Right forelimb (tissue), 1 donor: ENCODE measurements at regions not wholly inside any gene's neighbourhood (a gene's known extent, or its start where the extent isn't known, plus 50 kb on each side); places are given as distances from the start of the nearest gene placed in this dataset.

Experiments
- DNase-seq: peaks from one replicate; pipeline ENCODE4 v3.0.0-alpha.2; 2018

DNA sequence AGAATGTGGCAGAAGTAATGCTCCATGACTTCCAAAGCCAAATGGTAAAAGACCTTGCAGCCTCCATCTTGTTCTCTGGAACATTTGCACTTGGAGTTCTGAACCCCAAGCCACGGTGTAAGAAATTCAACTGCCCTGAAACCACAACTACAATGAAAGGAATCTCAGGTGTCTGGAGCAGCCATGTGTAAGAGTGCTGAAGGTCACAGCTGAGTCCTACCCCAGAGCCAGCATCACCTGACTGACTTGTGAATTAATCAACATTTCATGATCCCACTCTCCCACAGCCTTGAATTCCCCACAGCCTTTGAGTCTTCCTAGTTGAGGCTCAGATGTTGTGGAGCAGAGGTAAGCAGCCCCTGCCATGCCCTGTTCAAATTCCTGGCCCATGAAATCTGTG, 192.8 kb upstream of the CAMK1G start:
- DNase-seq, result no peak

DNA sequence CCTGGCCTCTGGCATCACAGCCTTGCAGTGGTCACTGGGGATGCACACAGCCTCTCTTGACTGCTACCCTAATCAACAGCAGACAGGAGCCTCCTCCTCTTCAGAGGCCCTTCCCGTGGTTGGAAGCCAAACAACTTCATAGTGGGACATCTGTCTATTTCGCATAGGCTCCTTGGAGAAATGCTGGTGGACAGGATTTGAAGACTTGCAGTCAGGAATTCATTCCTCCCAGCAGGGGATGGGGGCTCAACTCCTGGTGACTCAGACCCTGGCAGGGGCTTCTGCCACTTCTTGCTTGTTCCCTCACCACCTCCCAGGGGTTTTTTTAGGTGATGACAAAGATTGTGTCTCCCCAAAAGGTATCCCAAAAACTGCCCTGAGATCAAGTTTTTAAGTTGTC, 191.7 kb upstream of the CAMK1G start:
- no peak for DNase-seq

DNA sequence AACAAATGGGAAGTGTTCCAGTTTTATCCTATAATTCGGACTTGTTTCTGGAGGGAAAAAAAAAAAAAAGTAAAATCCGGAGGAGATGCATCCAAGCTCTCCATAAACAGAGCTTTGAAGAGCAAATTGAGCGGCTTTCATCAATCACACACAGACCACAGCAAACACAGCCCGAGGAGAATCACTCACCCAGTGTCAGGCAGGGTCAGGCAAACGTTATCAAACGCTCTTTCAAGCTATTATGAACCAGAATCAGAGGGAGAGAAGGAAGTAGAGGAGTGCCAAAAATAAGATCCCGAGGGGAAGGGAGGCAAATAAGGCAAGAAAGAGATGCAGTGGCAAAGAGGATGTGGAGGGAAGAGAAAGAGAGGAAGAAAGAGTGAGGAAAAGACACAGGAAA, 188.3 kb upstream of the CAMK1G start:
- no peak for DNase-seq

DNA sequence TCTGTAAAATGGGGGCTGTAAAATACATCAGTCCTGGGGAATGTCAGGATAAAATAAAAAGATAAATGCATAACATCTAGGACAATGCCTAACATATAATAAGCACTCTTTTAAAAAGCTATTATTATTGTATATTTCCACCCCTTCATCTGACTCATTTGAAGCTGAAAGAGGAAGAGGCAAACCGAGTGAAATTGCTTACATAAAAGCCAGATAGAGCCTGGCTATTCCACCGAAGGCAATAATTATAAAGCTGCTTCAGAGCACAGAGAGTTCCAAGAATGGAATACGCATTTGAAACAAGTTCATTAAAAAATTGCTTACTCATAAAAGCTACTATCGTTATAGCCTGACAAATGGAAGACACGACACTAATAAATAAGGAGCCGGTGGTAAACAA, 186.1 kb upstream of the CAMK1G start:
- no peak for DNase-seq

DNA sequence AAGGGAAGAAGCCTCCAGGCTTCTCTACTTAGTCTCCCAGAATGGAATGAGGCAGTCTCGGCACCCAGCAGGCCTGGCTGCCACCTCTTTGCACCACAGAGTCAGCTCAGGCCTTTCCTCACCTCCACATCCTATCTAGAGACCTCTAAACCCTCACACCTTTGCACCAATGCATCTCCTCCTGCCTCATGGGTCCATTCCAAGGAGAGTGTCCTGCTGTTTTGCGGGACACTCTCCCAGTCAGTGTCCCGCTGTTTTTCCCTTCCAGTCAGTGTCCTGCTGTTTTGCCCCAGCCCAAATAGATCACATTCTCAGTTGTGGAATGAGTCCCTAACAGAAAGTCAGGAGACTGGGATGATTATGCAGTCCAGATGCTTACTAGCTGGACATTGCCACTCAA, 185.6 kb upstream of the CAMK1G start:
- no peak for DNase-seq

DNA sequence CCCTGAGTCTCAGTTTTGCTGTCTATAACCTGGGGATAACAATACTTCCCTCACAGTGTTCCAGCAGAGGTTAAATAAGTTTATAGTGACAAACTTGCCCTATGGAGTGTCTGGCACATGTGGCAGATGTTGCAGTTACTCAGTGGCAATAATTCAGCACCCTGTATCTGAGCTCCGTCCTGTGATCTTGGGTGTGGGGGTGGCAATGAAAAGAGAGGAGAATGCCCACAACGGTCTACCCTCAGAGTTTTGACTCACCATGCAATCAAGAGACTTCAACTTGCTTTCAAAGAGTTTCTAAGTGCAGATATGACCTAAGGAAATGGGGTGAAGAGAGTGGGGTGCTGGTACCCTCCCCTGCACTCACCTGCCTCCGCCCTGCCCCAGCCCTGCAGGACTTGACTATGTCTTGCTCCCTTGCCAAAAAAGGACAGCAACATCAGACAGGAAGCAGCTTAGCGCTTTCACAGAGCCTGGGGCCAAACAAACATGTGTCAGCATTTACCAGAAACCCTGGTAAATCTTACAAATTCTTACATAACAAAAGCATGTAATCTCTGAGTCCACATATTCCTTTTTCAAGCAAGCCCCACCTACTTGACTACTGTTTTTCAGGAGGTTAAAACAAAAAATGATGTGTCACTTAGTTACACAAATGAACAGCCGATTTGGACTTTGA, 185.1 kb upstream of the CAMK1G start:
- DNase-seq, result no peak

DNA sequence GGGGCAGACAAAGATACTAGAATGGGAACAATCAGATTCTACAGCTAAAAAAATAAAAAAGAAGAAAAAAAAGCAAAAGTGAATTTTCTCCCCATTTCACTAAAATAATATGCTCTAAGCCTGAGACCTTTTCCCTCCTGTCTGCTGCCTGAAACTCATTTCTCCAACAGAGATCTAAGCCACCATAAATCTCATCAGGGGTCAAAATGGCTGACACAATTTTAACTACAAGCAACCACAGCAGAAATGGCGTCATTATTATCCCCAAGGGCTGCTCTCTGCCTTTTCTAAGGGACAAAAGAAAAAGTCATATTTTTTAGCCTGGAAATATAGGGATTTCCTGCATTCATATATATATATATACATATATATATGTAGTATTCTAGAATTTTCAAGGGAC, 183.7 kb upstream of the CAMK1G start:
- no peak for DNase-seq

DNA sequence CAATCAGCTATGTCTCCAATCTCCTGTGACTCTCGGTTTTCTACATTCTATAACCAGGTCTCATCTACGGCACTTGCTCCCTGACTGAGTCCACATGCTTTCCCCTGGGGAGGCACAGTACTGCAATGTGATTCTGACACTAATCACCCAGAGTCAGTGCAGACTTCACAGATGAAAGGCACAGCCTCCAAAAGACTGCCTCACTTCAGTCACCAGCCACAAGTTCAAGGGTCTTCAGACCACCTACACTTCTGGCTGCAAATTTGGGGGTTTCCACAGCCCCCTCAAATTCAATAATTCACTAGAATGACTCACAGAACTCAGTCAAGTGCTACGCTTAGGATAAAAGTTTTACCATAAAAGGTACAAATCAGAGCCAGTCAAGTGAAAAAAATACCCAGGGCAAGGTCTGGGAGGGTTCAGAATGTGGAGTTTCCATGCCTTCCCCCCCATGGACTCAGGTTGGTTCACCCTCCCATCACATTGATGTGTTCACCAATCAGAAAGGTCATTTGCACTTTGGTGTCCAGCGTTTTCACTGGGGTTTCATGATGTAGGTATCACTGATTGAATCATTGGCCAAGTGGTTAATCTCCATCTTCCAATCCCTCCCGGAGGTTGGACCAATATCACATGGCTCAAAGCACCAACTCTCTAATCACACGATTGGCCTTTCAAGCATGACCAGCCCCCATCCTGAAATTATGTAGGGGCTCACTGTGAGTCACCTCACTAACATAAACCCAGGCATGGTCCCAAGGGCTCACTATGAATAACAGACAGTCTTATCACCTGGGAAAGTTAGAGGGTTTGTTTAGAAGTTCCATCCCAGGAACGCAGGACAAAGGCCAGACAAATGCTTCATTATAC, 182.9 kb upstream of the CAMK1G start:
- no peak for DNase-seq

DNA sequence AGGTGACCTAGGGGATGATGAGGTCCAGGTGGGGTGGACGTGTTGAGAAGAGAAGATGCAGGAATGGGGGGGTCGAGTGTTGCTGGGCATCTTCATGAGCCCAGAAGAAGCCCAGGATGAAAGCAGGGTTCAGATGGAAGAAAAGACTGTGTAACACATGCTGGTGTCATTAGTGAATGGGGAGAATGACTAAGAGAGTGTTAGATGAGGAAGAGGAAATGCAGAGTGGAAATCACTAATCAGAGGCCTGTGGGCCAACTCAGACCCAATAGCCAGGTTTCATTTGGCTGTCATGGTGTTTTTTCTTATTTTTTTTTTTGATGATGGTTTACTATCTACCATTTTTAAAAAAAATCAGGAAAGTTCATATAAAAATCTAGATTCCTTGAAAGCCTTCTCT, 180.8 kb upstream of the CAMK1G start:
- no peak for DNase-seq

DNA sequence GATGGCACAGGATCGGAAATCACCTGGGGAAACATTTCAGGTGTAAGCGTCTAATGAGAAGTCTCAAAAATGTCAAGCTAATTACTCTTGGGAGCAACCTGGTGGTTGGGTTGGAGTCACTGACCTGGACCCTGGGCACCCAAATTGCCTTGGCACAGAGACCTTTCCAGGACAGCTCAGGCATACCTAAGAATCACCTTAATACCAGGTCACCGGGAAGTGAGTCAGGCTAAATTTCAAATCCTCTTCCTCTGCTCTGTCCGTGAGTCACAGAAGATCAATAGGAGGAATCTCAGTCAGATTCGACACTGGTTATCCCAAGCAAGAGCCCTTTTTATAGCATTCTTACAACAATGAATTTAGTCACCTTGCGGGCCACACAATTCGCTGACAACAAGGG, 179.6 kb upstream of the CAMK1G start:
- DNase-seq, result no peak

DNA sequence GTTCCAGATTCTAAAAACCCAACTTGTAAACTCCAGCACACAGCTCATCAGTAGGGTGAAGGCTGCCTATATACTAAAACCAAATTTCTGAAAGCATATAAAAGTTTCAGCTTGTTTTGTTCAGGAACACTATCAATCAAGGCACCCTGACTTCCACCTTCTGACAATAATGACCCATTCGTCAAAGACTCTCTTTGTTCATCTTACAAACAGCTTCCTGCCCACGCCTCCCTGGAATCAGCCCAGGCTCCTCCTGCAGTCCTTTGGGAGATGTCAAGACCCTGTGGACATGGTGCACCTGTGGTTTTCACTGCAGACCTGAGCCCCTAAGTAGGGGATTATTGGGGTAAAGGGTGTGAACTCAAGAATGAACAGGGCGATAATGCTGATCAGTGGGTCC, 178.9 kb upstream of the CAMK1G start:
- DNase-seq, result no peak

DNA sequence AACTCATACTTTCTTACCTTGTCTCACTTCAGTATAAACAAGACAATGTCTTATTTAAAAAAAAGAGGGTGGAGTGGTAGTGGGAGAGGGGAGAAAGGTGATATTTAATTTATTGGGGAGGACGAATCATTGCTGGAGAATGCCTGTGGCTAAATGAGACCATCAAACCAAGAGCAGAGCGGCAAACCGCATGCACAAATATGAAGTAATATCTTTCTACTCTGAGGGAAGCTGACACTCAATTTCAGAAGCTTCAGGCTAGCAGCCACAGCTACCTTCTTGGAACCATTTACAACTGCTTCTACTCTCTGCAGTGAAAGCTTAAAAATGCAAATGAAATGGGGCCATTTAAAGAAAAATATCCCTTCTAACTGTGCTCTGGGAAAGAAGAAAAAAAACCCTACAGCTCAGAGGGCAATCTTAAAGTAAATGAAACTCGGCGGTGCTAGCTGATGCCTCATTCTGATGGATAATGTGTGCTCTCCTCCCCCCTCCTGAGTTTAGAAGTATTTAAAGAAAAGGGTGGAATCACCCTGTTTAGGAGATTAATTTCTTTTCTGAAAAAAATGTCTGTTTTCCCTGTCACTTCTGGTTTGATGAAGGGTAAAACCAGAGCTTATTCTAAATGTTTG, 178.2 kb upstream of the CAMK1G start:
- DNase-seq, result no peak

DNA sequence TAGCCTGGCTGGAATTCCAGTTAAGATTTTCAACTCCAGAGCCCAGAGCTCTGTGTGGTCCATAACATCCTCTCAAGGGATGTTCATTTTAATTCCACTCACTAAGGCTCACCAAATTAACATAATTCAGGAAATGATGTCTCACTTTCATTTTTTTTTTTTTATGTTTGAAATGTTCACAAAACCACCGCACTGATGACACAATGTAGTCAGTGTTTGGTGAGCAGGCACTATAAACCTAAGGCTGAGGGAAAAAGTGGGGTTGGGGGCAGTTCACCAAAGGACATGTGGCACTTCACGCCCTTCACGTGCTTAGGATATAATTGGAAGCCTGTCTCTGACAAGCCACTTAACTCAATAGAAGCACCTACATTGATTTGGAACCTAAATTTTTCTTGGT, 177.3 kb upstream of the CAMK1G start:
- no peak for DNase-seq

DNA sequence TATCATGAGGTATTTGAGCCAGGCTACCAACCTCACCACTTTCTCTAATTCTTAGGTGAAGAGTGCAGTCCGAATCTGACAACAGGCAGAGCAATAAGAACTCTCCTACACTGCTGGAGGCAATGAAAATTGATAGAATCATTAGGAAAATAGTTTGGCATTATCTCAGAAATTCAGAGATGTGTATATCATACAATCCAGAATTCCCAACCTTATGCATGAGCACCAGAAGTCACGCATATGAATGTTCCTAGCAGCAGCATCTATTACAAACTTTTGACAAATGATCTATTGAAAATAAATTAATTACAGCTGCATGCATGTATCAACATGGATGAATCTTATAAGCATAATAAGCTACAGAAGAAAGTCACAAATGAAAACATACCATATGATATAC, 176.9 kb upstream of the CAMK1G start:
- no peak for DNase-seq

DNA sequence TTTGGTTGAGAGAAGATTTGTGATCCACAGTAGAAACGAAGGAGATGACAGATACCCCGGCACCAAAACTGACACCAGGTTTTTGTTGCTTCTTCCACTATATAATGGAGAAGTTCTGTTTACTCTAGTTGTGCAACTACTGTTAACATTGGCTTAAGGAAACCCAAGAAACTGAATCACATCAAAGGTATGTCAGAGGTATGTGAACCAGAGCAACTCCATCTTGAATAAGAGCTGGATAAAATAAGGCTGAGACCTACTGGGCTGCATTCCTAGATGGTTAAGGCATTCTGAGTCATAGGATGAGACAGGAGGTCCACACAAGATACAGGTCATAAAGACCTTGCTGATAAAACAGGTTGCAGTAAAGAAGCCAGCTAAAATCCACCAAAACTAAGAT, 173.7 kb upstream of the CAMK1G start:
- no peak for DNase-seq

DNA sequence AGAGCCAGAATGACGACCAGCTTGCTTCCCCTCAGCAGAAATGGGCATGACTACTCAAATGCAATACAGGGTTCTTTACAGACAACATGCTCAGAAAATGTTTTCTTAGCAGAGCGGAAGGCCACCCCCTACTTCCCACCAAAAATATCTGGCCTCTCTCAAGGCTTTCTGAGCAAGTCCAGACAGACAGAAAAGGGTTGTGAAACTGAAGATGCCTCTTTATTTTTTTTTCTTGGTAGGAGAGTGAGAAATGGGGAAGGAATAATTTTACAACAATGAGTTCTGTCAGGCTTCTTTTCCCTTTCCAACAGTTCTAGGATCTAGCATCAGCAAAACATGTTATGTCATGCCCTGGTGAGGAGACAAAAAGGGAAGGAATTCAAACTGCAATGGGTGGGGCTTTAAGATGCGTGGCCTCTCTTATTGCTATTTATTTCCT, 172.0 kb upstream of the CAMK1G start:
- no peak for DNase-seq

DNA sequence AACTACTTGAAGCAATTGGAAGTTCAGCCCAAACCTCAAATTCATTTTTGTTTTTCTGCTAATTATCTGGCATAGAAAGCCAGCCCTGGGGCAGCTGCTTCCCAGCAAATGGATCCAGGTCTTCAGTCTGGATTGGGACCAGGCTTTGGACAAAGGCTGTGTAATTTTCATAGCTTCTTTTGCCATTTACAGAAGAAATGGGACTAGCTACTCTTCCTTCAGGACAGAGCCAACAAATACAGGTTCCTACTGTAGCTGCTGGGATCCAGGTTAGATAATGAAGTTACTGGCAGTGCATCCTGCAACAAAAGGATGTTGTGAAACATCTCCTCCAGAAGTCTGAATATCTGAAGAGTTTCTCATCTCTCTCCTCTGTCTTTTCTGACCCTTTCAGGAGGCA, 171.5 kb upstream of the CAMK1G start:
- no peak for DNase-seq

DNA sequence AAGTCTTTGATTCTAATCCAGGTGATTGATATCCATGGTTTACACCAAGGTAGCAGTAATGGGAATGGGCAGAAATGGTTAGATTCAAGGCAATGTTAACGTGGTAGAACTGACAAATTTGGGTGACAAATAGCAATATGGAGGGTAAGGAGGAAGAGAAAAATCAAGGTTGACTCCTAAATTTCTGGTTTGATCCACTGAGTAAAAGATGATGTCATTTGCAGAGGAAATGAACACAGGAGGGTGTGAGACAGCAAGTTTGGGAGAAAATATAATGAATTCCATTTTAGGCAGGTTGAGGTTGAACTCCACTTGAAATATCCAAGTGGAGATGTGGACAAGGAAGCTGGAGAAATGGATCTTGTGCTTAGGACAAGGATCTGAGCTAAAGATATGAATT, 170.9 kb upstream of the CAMK1G start:
- no peak for DNase-seq

DNA sequence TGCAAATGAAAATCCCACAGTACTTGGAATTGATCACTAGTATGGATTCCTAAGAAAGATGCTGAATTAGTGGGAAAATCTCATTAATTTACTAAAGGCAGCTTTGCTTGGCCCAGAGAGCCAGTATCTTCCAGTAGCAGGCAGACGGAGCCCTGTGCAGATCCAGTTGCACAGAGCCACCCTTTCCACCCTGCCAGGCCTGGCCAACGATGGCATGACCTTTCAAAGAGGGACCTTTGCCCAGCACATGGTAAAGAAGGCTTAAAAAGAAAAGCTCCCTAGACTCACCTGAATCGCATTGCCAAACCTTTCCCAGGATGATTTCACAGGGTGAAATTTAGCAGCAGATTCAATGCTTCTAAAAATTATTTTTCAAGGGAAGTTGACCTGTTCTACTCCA, 170.5 kb upstream of the CAMK1G start:
- DNase-seq, result no peak

DNA sequence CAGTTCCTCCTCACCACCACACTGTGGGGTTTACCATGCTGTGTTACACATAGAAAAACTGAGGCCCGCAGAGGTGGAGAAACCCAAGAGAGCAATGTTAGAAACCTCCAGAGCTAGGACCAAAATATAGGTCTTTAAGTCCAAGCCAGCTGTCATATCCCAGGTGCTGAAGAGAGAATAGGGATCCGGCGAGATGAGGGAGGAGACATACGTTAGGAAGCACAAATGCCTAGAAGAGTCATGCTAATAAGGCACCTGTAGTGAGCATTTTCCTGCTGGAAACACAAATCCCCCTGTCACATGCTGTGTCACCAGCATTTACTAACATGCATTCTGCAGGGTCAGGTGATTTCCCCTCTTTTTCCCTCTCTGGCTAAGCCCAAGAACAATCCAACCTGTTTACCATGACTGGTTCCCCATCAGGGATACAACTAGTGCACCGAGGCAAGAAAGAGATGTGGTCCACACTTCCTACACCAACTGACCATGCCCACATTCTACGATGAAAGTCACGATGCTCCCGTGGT, 168.6 kb upstream of the CAMK1G start:
- no peak for DNase-seq

DNA sequence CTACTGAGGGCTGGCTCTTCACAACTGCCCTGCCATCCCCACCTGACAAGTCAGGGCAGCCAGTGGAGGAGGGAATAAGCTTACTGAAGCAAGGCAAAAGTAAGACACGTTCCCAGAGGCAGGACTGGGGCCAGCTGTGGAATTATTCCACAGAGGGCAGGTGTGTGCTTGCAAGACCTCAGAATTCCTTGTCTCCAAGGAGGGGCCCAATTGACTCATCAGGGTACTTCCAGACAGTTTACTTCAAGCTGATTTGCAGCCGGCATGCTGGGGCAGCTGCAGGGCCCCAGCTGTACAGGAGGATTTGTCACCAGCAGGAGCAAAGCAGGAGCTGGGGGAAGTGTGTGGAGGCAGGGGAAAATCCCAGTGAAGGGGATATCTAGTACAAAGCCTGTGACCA, 167.5 kb upstream of the CAMK1G start:
- no peak for DNase-seq

DNA sequence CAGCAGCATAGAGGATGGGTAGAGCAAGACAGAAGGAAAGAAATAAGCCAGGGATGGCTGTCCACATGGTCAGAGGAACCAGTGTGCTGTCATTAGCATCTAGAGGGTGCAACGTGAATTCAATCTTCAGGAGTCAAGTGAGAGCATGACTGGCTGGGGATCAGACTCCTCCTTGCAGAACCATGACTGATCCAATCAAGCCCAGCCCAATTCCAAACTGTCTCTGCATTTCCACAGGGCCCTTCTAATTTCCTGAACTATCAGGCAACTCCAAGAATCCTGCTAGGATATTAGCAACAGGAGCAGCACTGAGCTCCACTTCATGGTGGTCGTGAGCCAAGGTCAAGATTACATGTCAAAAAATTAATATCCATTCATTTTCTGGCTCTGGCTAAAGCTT, 166.8 kb upstream of the CAMK1G start:
- no peak for DNase-seq

DNA sequence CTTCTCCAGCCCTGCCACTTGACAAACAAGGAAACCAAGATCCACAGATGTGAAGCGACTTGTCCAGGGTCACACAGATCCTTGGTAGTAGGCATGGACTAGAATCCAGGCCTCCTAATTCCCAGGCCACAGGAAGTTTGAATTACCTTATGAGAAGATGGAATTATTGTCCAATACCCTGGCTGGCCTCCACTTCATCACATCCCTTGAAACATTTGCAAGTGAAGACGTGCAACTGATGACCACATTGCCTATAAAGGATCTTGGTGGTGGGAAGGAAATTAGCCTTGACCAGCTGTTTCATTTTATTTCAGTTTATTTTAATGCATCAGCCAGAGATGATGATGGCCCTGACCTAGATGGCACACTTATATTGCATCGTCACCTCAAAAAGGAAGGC, 165.8 kb upstream of the CAMK1G start:
- no peak for DNase-seq

DNA sequence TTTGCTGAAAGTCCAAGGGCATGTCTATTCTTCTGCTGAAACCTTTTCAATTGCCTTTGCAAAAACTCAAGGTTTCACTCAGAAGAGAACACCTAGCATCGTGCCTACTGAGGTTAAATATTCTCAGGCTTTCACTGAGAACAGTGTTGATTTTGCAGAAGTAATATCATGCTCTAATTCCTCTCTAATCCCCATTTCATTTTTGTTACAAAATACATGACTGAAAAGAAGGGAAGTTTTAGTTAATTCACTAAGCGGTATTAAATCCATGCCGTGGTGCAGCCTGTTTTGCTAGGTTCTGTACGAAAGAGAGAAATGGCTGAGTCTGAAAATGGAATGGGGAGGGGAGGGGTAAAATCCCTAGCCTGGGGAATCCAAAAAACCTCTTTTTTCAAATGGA, 163.2 kb upstream of the CAMK1G start:
- no peak for DNase-seq
